ENCODE measurements at regions not wholly inside any gene's neighbourhood (a gene's known extent, or its start where the extent isn't known, plus 50 kb on each side); places are given as distances from the start of the nearest gene placed in this dataset.

DNA sequence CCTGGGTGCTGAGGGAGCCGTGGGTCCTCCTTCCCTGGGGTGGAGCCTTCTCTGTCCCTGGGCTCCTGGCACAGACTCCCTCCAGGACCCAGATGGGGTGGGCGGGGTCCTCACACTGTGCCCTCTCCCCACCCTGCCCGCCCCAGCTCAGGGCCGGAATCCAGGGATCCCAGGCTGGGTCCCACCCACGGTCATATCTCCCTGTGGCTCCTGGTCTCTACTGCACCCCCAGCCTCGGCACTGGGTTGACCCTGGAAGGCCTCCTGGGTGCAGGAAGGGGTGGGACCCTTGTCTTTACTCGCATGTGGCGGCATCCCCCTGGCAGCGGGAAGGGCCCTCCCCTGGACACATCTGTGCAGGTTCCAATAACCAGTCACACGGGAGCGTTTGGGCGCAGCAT, 75.8 kb upstream of the EIF5 start (continued):
- no peak for TF ChIP-seq CREB1 (IDR thresholded peaks at IDR 0.05)

DNA sequence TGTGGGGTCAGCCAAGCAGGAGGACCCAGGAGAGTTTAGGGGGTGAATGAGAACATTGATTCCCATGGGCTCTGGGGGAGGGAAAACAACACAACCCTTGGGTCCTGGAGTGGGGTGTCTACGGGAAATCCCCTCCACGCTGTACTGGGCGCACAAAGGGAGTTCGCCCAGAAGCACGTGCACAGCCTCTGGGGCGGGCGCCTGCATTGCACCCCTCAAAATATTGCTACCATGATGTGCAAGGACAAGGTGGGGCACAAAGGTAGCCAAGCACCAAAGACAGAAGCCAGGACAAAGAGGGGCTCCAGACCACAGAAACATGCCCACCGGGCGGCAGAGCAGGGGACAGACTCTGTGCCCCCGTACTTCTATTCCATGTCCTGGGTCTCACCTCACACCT, 74.9 kb upstream of the EIF5 start:
- no peak overlapping the region for H4K5ac ChIP-seq (ENCODE audit: insufficient read length, low read depth, low read length)
- WGBS, 2 experiments (ENCODE audit: extremely low coverage in 1 of 2, insufficient coverage in 1 of 2, insufficient read length in 1 of 2, insufficient replicate concordance in 2 of 2, low coverage in 1 of 2, low lambda C conversion rate in 2 of 2, missing lambda C conversion rate in 1 of 2) = 86% methylated on average over 10 of the region's 10 CpGs; no CpG with 5 or more reads in 1 of the 2 experiments
- no peaks in the 10 kb centered on the region for H3K27me3 ChIP-seq (replicated peaks in 1 of 4; ENCODE audit: control insufficient read depth in 3 of 4, extremely low read depth in 1 of 4, insufficient read depth in 3 of 4, low read length in 3 of 4)
- ChIA-PET CTCF (ENCODE audit: partially characterized antibody) (no interaction called here), POLR2A (ENCODE audit: partially characterized antibody) (no interaction called here)
- DNase-seq (ENCODE audit: low read depth in 1 of 2, low spot score in 2 of 2) = no peak
- H2AFZ ChIP-seq (ENCODE audit: low read length) = no peak overlapping the region
- no peak for FAIRE-seq
- no peaks in the 10 kb centered on the region for H3K79me1 ChIP-seq (ENCODE audit: low read depth, low read length)
- H2BK20ac ChIP-seq (ENCODE audit: low read length) = no peak overlapping the region
- H3K23ac ChIP-seq (ENCODE audit: insufficient read length) = no peak overlapping the region
- no peak overlapping the region for H4K8ac ChIP-seq (ENCODE audit: extremely low read depth, insufficient read depth, low read length)
- no peak overlapping the region for H4K91ac ChIP-seq (replicated peaks; ENCODE audit: insufficient read length, low read length)
- H3K56ac ChIP-seq (replicated peaks; ENCODE audit: insufficient read length, low read depth, low read length) = no peak overlapping the region
- no peak overlapping the region for H3K4me2 ChIP-seq (ENCODE audit: insufficient read depth in 1 of 2, low read depth in 2 of 2, low read length in 2 of 2)
- no peak overlapping the region for H3K4ac ChIP-seq (replicated peaks; ENCODE audit: insufficient read length, low read depth, low read length)
- no peak overlapping the region for H2BK12ac ChIP-seq (ENCODE audit: low read depth, low read length)
- TF ChIP-seq CTBP2 (IDR thresholded peaks at IDR 0.05; ENCODE audit: borderline replicate concordance, insufficient read depth, insufficient read length, low read length) = no peak
- no peak for TF ChIP-seq EGR1 (IDR thresholded peaks at IDR 0.05; ENCODE audit: borderline replicate concordance, low read depth, low read length)
- no peak for TF ChIP-seq SP2 (IDR thresholded peaks at IDR 0.05; ENCODE audit: low read length)
- TF ChIP-seq CBX5 (IDR thresholded peaks at IDR 0.05; ENCODE audit: low read depth, low read length) = no peak
- TF ChIP-seq RNF2 (IDR thresholded peaks at IDR 0.05; ENCODE audit: borderline replicate concordance, low read depth, low read length, missing control alignments, poor library complexity, severe bottlenecking) = no peak
- TF ChIP-seq, protein P1, sequence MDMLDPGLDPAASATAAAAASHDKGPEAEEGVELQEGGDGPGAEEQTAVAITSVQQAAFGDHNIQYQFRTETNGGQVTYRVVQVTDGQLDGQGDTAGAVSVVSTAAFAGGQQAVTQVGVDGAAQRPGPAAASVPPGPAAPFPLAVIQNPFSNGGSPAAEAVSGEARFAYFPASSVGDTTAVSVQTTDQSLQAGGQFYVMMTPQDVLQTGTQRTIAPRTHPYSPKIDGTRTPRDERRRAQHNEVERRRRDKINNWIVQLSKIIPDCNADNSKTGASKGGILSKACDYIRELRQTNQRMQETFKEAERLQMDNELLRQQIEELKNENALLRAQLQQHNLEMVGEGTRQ (IDR thresholded peaks at IDR 0.05; ENCODE audit: low read length) = no peak
- no peak for TF ChIP-seq POLR2AphosphoS5 (IDR thresholded peaks at IDR 0.05; ENCODE audit: low read depth, low read length)
- TF ChIP-seq CBX8 (IDR thresholded peaks at IDR 0.05; ENCODE audit: borderline replicate concordance, low read depth, low read length) = no peak
- no peak for TF ChIP-seq TBP (IDR thresholded peaks at IDR 0.05; ENCODE audit: low read depth, low read length)
- no peak for TF ChIP-seq SIX5 (IDR thresholded peaks at IDR 0.05; ENCODE audit: low read depth, low read length)
- no peak for TF ChIP-seq SIRT6 (IDR thresholded peaks at IDR 0.05; ENCODE audit: low read length)
- no peaks in the 10 kb centered on the region for H4K20me1 ChIP-seq (replicated peaks in 1 of 2; ENCODE audit: control insufficient read depth in 1 of 2, insufficient read depth in 2 of 2, low read length in 2 of 2)
- no peak overlapping the region for H3K27ac ChIP-seq (ENCODE audit: low read depth, low read length)
- no peaks in the 10 kb centered on the region for H3K36me3 ChIP-seq (ENCODE audit: control insufficient read depth in 2 of 4, insufficient read depth in 4 of 4, low read length in 3 of 4)
- H3K4me1 ChIP-seq (replicated peaks in 1 of 4; ENCODE audit: control insufficient read depth in 3 of 4, insufficient read depth in 4 of 4, low read length in 3 of 4) = no peaks in the 10 kb centered on the region; a peak in 2 of 7 replicates
- H3K23me2 ChIP-seq (ENCODE audit: low read depth, low read length) = no peaks in the 10 kb centered on the region
- no peak overlapping the region for H3K4me3 ChIP-seq (ENCODE audit: extremely low read depth in 1 of 4, insufficient read depth in 2 of 4, low read depth in 3 of 4, low read length in 4 of 4)
- H3K9me3 ChIP-seq (ENCODE audit: insufficient read depth in 2 of 2, low read depth in 1 of 2, low read length in 1 of 2) = no peaks in the 10 kb centered on the region
- H3K14ac ChIP-seq (ENCODE audit: insufficient read length) = no peak overlapping the region
- H3K79me2 ChIP-seq (ENCODE audit: control insufficient read depth in 1 of 2, insufficient read depth in 2 of 2, low read length in 2 of 2) = no peaks in the 10 kb centered on the region
- H2BK15ac ChIP-seq (ENCODE audit: low read length) = no peak overlapping the region
- no peak overlapping the region for H2BK120ac ChIP-seq (replicated peaks; ENCODE audit: low read depth, low read length)
- no peak overlapping the region for H3K9ac ChIP-seq (replicated peaks in 1 of 4; ENCODE audit: extremely low read depth in 1 of 4, low read depth in 3 of 4, low read length in 3 of 4)
- H2AK5ac ChIP-seq (ENCODE audit: low read depth, low read length) = no peak overlapping the region
- no peak overlapping the region for H2BK5ac ChIP-seq (ENCODE audit: low read depth, low read length)
- H3K18ac ChIP-seq (ENCODE audit: extremely low read depth, low read length) = no peak overlapping the region
